K562 (cell line): ENCODE measurements at regions not wholly inside any gene's neighbourhood (a gene's known extent, or its start where the extent isn't known, plus 50 kb on each side); places are given as distances from the start of the nearest gene placed in this dataset.

Experiments used
- ATAC-seq: fragments of 200-7000 bp; cut with Tn5 transposase; 3 replicates; pipeline ENCODE4 v1.9.1; 2020; ENCODE audit warnings: moderate library complexity
- BruUV-seq: library from RNA; stranded (reverse); fragments of 400-500 nt; replicated peaks from 2 replicates; lab custom pipeline; 2021; lab: Mats Ljungman, UMichigan
- CTCF ChIA-PET: fragments of 300-600 bp; formaldehyde crosslinking; extraction: SDS; loops from one replicate; lab custom pipeline; 2021; ENCODE audit warnings: low intra/inter-chr PET ratio; lab: Yijun Ruan, JAX
- POLR2A ChIA-PET: fragments of 300-600, 350-650 bp; sonication (Branson Sonifier 250); formaldehyde crosslinking; extraction: SDS; loops from one replicate; lab custom pipeline; 2021; ENCODE audit warnings: antibody characterized with exemption, inconsistent platforms; lab: Yijun Ruan, JAX
- DNase-seq, 4 experiments: peaks; one replicate each; pipeline versions ENCODE4 v3.0.0 to v3.0.0-alpha.2; 2011 to 2018; ENCODE audit warnings: low spot score in 3 of 4, mixed read lengths in 3 of 4; ENCODE audit errors: extremely low read depth in 1 of 4
- FAIRE-seq: peaks from 2 replicates; lab custom pipeline; 2011; peaks lifted over from hg19 to GRCh38; lab: Jason Lieb, UNC
- H2AFZ ChIP-seq: 2 replicates; pipeline ENCODE4 v1.6.0; 2011; ENCODE audit warnings: low read depth, low read length, control low read depth, inconsistent platforms
- H3K27ac ChIP-seq: fragments of 200-600 bp; 3 replicates; pipeline ENCODE4 v1.8.0; 2011; ENCODE audit warnings: low read depth, mild to moderate bottlenecking, control low read depth, inconsistent platforms, low read length, moderate library complexity, mixed read lengths; ENCODE audit errors: extremely low read depth
- H3K27me3 ChIP-seq, 2 experiments: fragments of 300-600 bp in 1 of 2; 2 replicates in 1 of 2; 3 replicates in 1 of 2; pipeline versions ENCODE4 v1.6.0 to v1.8.0; 2011; ENCODE audit warnings: inconsistent platforms in 2 of 2, low read length in 2 of 2, mild to moderate bottlenecking in 1 of 2, mixed read lengths in 1 of 2, moderate library complexity in 1 of 2; ENCODE audit not compliant: control insufficient read depth in 2 of 2, insufficient read depth in 2 of 2
- H3K36me3 ChIP-seq: fragments of 300-600 bp; 3 replicates; pipeline ENCODE4 v1.8.0; 2011; ENCODE audit warnings: mild to moderate bottlenecking, low read length, inconsistent platforms; ENCODE audit not compliant: control insufficient read depth, insufficient read depth
- H3K4me1 ChIP-seq, 2 experiments: fragments of 200-600 bp in 1 of 2; replicated peaks in 1 of 2; 2 replicates in 1 of 2; 3 replicates in 1 of 2; pipeline versions ENCODE4 v1.5.1 to v1.8.0; 2011; ENCODE audit warnings: inconsistent platforms in 2 of 2, low read length in 2 of 2, mild to moderate bottlenecking in 1 of 2, mixed read lengths in 1 of 2, moderate library complexity in 1 of 2; ENCODE audit not compliant: control insufficient read depth in 2 of 2, insufficient read depth in 2 of 2
- H3K4me2 ChIP-seq: 2 replicates; pipeline ENCODE4 v1.6.1; 2011; ENCODE audit warnings: low read length, control low read depth, inconsistent platforms, mixed read lengths; ENCODE audit not compliant: insufficient read depth
- H3K4me3 ChIP-seq: fragments of 200-600 bp; sonication (generic), shearing (Covaris generic); 2 replicates; pipeline ENCODE4 v1.5.1; 2016; ENCODE audit warnings: control low read depth, inconsistent platforms
- H3K79me2 ChIP-seq: fragments of 200-600 bp; 3 replicates; pipeline ENCODE4 v1.8.0; 2011; ENCODE audit warnings: low read length, inconsistent platforms; ENCODE audit not compliant: control insufficient read depth, insufficient read depth
- H3K9ac ChIP-seq, 2 experiments: 2 replicates each; pipeline versions ENCODE4 v1.6.0 to v1.6.1; 2011; ENCODE audit warnings: low read depth in 2 of 2, low read length in 2 of 2, control low read depth in 1 of 2, inconsistent platforms in 1 of 2, mild to moderate bottlenecking in 1 of 2, mixed read lengths in 1 of 2; ENCODE audit not compliant: insufficient read depth in 1 of 2
- H3K9me1 ChIP-seq: one replicate; pipeline ENCODE4 v1.6.0; 2011; ENCODE audit warnings: inconsistent platforms, mild to moderate bottlenecking, low read length, moderate library complexity; ENCODE audit not compliant: control insufficient read depth, insufficient read depth
- H3K9me3 ChIP-seq: replicated peaks from 2 replicates; pipeline ENCODE4 v1.5.1; 2011; ENCODE audit warnings: low read depth, low read length, inconsistent platforms; ENCODE audit not compliant: control insufficient read depth, insufficient read depth
- H4K20me1 ChIP-seq: replicated peaks from 2 replicates; pipeline ENCODE4 v1.6.1; 2011; ENCODE audit warnings: low read length, inconsistent platforms, mixed read lengths; ENCODE audit not compliant: control insufficient read depth, insufficient read depth
- CBX8 ChIP-seq: fragments of 200-600 bp; sonication (generic); IDR thresholded peaks from 2 replicates; pipeline ENCODE4 v1.6.1; 2012; ENCODE audit warnings: borderline replicate concordance, mixed run types, low read depth, mild to moderate bottlenecking, moderate library complexity, mixed read lengths, low read length, control low read depth, inconsistent platforms; ENCODE audit not compliant: poor library complexity, severe bottlenecking; ENCODE audit errors: extremely low read depth
- CTBP1 ChIP-seq: fragments of 450-650 bp; IDR thresholded peaks from 2 replicates; pipeline ENCODE4 v1.6.1; 2016; ENCODE audit warnings: borderline replicate concordance
- DMBX1 ChIP-seq: fragments of 250-450 bp; sonication (Bioruptor Pico); IDR thresholded peaks from 2 replicates; pipeline ENCODE4 v1.8.0; 2022; ENCODE audit warnings: inconsistent platforms, mild to moderate bottlenecking, moderate library complexity, borderline replicate concordance
- E2F3 ChIP-seq: fragments of 250-450 bp; sonication (Bioruptor Pico); IDR thresholded peaks from 2 replicates; pipeline ENCODE4 v1.4.0; 2020; ENCODE audit warnings: mild to moderate bottlenecking
- MCM3 ChIP-seq: fragments of 450-650 bp; IDR thresholded peaks from 2 replicates; pipeline ENCODE4 v1.6.1; 2016
- MED1 ChIP-seq: sonication (generic); formaldehyde crosslinking; IDR thresholded peaks from 2 replicates; pipeline ENCODE4 v1.8.1; 2023; ENCODE audit warnings: missing genetic modification reagents, borderline replicate concordance
- PURB ChIP-seq: sonication (generic); formaldehyde crosslinking; IDR thresholded peaks from 2 replicates; pipeline ENCODE4 v1.9.0; 2021; ENCODE audit warnings: low read depth, mild to moderate bottlenecking, missing genetic modification reagents
- SP1 ChIP-seq: sonication (generic); formaldehyde crosslinking; IDR thresholded peaks from 2 replicates; pipeline ENCODE4 v1.8.1; 2022; ENCODE audit warnings: mild to moderate bottlenecking, missing genetic modification reagents
- U2AF2 ChIP-seq: fragments of 200-400 bp; formaldehyde crosslinking; optimal IDR thresholded peaks from 2 replicates; pipeline ENCODE3; 2017; ENCODE audit warnings: low read depth, mild to moderate bottlenecking, low read length
- ZNF408 ChIP-seq: fragments of 250-450 bp; sonication (Bioruptor Pico); IDR thresholded peaks from 2 replicates; pipeline ENCODE4 v1.4.0; 2020; ENCODE audit warnings: low read depth, mild to moderate bottlenecking, moderate library complexity
- ZNF444 ChIP-seq: fragments of 250-450 bp; sonication (Bioruptor Pico); IDR thresholded peaks from 2 replicates; pipeline ENCODE4 v1.4.0; 2020; ENCODE audit warnings: mild to moderate bottlenecking, moderate library complexity
- ZNF644 ChIP-seq: fragments of 200-800 bp; sonication (Bioruptor generic); IDR thresholded peaks from 2 replicates; pipeline ENCODE4 v1.6.1; 2016; ENCODE audit warnings: low read depth, missing genetic modification characterization, missing compliant biosample characterization
- WGBS: fragments of 100-300 bp; shearing (Covaris generic); methylation state at CpG from one replicate; pipeline ENCODE4 v1.1.6; 2016; ENCODE audit warnings: low coverage, mixed read lengths; ENCODE audit not compliant: insufficient coverage; ENCODE audit errors: missing lambda C conversion rate; 5-methylcytosine and 5-hydroxymethylcytosine counted together
- in situ Hi-C: fragments of 300-500 bp; cut with MboI; formaldehyde crosslinking; loops from 4 replicates; pipeline ENCODE4 v1.15.0; 2018; ENCODE audit warnings: inconsistent platforms, mixed read lengths
- intact Hi-C: fragments of 100-400 bp; cut with micrococcal nuclease; formaldehyde crosslinking; loops from 2 replicates; pipeline ENCODE4 v1.14.2; 2022
- TF ChIP-seq, protein P1 (sequence below): fragments of 150-350 bp; IDR thresholded peaks from 2 replicates; pipeline ENCODE4 v1.6.1; 2014; ENCODE audit warnings: low read depth, mild to moderate bottlenecking, low read length, borderline replicate concordance

GRCh38 chr3:72150634-72151412 lies 365.9 kb upstream of the PROK2 start:
- no peaks in the 10 kb centered on the region; the same call in 2 of the 3 replicates for H3K79me2 ChIP-seq
- DNase-seq (no peak), FAIRE-seq (no peak), ATAC-seq (no peak)
- H3K9ac ChIP-seq: no peak overlapping the region
- CTCF ChIA-PET: no interaction called here
- peaks cover 2% of the 10 kb centered on the region; the same call in 1 of the 2 replicates for H3K9me3 ChIP-seq
- POLR2A ChIA-PET: interaction anchor here (0.5 to 1.2 kb wide), 4 partner anchors 10 to 434 kb away, joined by 3 read pairs; no protein-coding TSS in a partner anchor
- H3K27me3 ChIP-seq: no peaks in the 10 kb centered on the region
- no peak overlapping the region for H2AFZ ChIP-seq
- BruUV-seq: no TSS peak
- no peak overlapping the region for H3K4me2 ChIP-seq
- no peak overlapping the region for H3K4me3 ChIP-seq
- H3K9me1 ChIP-seq: no peaks in the 10 kb centered on the region
- intact Hi-C loops: no loop called here
- H4K20me1 ChIP-seq: no peaks in the 10 kb centered on the region
- in situ Hi-C loops: no loop called here
- H3K4me1 ChIP-seq: peaks cover 9 to 40% of the 10 kb centered on the region in 2 experiments; a peak in 4 of 5 replicates
- H3K36me3 ChIP-seq: no peaks in the 10 kb centered on the region
- no peak overlapping the region for H3K27ac ChIP-seq
- no peak for TF ChIP-seq MED1
- TF ChIP-seq ZNF408 (CRISPR knock-in tag): no peak
- no peak for TF ChIP-seq ZNF444 (CRISPR knock-in tag)
- no peak for TF ChIP-seq E2F3 (CRISPR knock-in tag)
- no peak for TF ChIP-seq CBX8
- TF ChIP-seq MCM3: no peak
- no peak for TF ChIP-seq ZNF644 (tag)
- TF ChIP-seq PURB (CRISPR knock-in tag): no peak
- TF ChIP-seq U2AF2: no peak
- TF ChIP-seq CTBP1: no peak
- TF ChIP-seq SP1: no peak
- TF ChIP-seq DMBX1 (CRISPR knock-in tag): no peak
- TF ChIP-seq, protein P1, sequence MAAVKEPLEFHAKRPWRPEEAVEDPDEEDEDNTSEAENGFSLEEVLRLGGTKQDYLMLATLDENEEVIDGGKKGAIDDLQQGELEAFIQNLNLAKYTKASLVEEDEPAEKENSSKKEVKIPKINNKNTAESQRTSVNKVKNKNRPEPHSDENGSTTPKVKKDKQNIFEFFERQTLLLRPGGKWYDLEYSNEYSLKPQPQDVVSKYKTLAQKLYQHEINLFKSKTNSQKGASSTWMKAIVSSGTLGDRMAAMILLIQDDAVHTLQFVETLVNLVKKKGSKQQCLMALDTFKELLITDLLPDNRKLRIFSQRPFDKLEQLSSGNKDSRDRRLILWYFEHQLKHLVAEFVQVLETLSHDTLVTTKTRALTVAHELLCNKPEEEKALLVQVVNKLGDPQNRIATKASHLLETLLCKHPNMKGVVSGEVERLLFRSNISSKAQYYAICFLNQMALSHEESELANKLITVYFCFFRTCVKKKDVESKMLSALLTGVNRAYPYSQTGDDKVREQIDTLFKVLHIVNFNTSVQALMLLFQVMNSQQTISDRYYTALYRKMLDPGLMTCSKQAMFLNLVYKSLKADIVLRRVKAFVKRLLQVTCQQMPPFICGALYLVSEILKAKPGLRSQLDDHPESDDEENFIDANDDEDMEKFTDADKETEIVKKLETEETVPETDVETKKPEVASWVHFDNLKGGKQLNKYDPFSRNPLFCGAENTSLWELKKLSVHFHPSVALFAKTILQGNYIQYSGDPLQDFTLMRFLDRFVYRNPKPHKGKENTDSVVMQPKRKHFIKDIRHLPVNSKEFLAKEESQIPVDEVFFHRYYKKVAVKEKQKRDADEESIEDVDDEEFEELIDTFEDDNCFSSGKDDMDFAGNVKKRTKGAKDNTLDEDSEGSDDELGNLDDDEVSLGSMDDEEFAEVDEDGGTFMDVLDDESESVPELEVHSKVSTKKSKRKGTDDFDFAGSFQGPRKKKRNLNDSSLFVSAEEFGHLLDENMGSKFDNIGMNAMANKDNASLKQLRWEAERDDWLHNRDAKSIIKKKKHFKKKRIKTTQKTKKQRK: no peak
- WGBS: 71% methylated on average over 6 of the region's 6 CpGs
